ENCODE measurements at regions not wholly inside any gene's neighbourhood (a gene's known extent, or its start where the extent isn't known, plus 50 kb on each side); places are given as distances from the start of the nearest gene placed in this dataset.

DNA sequence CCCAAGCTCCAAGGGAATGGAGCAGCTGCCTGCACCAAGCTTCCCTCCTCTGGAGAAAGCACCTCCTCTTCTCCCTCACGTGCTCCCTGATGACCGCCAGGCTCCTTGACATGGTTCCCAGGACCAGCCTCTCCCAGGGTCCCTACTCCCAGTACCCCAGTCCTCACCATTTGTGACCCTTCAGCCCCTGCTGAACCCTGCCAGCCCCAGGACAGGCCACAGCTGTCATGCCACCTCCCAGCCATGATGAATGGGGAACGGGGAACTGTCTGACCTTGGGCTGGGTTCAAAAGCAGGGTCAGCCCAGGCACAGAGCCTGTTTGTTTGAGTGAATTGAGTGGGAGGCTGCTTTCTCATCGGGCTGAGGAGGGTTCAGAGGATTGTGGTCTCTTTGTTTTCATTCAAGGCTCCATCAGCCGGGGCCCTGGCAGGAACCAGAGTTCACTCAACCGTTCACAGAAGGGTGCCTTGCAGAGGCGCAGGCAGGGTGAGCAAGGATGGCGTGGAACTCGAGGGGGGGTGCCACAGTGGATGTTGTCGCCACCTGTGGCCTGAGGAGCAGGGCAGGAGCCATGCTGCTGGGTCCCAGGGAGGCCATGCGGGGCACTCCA lies 344.5 kb upstream of the SFSWAP start:
- TF ChIP-seq, protein P1, sequence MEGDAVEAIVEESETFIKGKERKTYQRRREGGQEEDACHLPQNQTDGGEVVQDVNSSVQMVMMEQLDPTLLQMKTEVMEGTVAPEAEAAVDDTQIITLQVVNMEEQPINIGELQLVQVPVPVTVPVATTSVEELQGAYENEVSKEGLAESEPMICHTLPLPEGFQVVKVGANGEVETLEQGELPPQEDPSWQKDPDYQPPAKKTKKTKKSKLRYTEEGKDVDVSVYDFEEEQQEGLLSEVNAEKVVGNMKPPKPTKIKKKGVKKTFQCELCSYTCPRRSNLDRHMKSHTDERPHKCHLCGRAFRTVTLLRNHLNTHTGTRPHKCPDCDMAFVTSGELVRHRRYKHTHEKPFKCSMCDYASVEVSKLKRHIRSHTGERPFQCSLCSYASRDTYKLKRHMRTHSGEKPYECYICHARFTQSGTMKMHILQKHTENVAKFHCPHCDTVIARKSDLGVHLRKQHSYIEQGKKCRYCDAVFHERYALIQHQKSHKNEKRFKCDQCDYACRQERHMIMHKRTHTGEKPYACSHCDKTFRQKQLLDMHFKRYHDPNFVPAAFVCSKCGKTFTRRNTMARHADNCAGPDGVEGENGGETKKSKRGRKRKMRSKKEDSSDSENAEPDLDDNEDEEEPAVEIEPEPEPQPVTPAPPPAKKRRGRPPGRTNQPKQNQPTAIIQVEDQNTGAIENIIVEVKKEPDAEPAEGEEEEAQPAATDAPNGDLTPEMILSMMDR (IDR thresholded peaks at IDR 0.05; ENCODE audit: insufficient read depth, low read length) = no peak
- TF ChIP-seq POLR2AphosphoS5 (IDR thresholded peaks at IDR 0.05; ENCODE audit: low read depth) (no peak), SPI1 (IDR thresholded peaks at IDR 0.05; ENCODE audit: borderline replicate concordance, low read depth) (no peak), GABPA (IDR thresholded peaks at IDR 0.05; ENCODE audit: low read depth) (no peak)
- TF ChIP-seq, protein P2, sequence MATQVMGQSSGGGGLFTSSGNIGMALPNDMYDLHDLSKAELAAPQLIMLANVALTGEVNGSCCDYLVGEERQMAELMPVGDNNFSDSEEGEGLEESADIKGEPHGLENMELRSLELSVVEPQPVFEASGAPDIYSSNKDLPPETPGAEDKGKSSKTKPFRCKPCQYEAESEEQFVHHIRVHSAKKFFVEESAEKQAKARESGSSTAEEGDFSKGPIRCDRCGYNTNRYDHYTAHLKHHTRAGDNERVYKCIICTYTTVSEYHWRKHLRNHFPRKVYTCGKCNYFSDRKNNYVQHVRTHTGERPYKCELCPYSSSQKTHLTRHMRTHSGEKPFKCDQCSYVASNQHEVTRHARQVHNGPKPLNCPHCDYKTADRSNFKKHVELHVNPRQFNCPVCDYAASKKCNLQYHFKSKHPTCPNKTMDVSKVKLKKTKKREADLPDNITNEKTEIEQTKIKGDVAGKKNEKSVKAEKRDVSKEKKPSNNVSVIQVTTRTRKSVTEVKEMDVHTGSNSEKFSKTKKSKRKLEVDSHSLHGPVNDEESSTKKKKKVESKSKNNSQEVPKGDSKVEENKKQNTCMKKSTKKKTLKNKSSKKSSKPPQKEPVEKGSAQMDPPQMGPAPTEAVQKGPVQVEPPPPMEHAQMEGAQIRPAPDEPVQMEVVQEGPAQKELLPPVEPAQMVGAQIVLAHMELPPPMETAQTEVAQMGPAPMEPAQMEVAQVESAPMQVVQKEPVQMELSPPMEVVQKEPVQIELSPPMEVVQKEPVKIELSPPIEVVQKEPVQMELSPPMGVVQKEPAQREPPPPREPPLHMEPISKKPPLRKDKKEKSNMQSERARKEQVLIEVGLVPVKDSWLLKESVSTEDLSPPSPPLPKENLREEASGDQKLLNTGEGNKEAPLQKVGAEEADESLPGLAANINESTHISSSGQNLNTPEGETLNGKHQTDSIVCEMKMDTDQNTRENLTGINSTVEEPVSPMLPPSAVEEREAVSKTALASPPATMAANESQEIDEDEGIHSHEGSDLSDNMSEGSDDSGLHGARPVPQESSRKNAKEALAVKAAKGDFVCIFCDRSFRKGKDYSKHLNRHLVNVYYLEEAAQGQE (IDR thresholded peaks at IDR 0.05; ENCODE audit: insufficient replicate concordance, low read depth) = no peak
